ENCODE measurements at regions not wholly inside any gene's neighbourhood (a gene's known extent, or its start where the extent isn't known, plus 50 kb on each side); places are given as distances from the start of the nearest gene placed in this dataset.

DNA sequence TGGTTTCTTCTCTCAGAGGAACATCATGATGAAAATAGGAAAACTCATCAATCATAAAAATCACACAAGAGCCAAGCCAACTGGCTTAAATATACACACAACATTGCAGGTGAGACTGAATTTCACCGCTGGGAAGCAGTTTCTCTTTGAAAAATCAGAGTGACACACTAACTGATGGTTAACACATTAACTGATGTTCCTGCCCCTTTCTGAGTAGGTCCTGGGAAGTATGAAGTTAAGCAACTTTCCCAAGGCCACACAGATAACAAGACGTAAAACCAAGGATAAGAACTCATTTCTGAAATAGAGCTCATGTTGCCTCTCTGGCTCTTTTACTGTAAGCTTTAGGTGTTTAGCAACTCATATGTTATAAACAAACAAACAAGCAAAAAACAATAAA, 813.7 kb upstream of the HS3ST1 start:
- Histone ChIP-seq H3K9me3 (peaks cover 3% of the 10 kb centered on the region), H3K4me3 (no peak overlapping the region), H3K36me3 (no peaks in the 10 kb centered on the region), H3K4me1 (no peaks in the 10 kb centered on the region), H3K27me3 (no peaks in the 10 kb centered on the region), H3K27ac (no peak overlapping the region)
- DNase-seq (ENCODE audit: low spot score in 2 of 2) = no peak
- WGBS = 90% methylated on average over 2 of the region's 2 CpGs
- TF ChIP-seq POLR2A (IDR thresholded peaks at IDR 0.05) = no peak
- TF ChIP-seq, protein P1, sequence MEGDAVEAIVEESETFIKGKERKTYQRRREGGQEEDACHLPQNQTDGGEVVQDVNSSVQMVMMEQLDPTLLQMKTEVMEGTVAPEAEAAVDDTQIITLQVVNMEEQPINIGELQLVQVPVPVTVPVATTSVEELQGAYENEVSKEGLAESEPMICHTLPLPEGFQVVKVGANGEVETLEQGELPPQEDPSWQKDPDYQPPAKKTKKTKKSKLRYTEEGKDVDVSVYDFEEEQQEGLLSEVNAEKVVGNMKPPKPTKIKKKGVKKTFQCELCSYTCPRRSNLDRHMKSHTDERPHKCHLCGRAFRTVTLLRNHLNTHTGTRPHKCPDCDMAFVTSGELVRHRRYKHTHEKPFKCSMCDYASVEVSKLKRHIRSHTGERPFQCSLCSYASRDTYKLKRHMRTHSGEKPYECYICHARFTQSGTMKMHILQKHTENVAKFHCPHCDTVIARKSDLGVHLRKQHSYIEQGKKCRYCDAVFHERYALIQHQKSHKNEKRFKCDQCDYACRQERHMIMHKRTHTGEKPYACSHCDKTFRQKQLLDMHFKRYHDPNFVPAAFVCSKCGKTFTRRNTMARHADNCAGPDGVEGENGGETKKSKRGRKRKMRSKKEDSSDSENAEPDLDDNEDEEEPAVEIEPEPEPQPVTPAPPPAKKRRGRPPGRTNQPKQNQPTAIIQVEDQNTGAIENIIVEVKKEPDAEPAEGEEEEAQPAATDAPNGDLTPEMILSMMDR (IDR thresholded peaks at IDR 0.05) = no peak
- no peak for TF ChIP-seq POLR2AphosphoS5 (IDR thresholded peaks at IDR 0.05)
- TF ChIP-seq EP300 (IDR thresholded peaks at IDR 0.05) = no peak

DNA sequence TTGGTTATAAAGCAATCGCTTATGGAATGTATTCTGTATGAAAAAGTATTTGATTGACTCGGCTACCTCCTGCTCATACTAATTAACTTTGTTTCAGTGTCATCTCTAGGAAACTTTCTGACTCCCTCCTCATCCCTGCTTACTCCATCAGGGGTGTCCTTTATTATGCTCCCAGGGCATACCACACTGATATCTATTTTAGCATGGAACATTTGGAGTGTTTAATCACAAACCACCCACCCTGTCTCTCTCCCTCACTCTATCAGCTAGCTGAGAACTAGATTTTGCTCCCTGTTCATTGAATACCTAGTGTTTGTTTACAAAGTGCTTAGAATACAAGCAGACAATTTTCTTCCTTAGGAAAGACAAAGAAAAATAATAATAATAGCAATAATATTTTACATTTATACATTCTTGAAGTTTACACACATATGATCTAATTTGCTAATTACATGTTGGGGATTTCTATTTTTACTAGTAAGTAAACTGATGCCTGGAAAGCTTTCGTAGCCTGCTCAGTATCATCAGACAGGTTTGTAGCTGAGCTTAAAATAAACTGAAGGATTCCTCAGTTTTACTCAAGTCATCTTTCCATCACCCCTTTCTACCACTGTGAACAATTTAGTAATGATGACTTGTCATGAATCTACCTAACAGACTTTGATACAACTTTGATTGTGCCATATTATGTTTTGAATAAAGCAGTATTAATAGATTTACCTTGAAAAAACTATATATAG, 811.4 kb upstream of the HS3ST1 start:
- WGBS = 42% methylated on average over 3 of the region's 3 CpGs
- no peak overlapping the region for H3K27ac ChIP-seq
- H3K27me3 ChIP-seq = no peaks in the 10 kb centered on the region
- TF ChIP-seq, protein P1 (IDR thresholded peaks at IDR 0.05) = no peak
- TF ChIP-seq POLR2AphosphoS5 (IDR thresholded peaks at IDR 0.05) = no peak
- TF ChIP-seq POLR2A (IDR thresholded peaks at IDR 0.05) = no peak
- no peak for TF ChIP-seq EP300 (IDR thresholded peaks at IDR 0.05)
- H3K4me3 ChIP-seq = no peak overlapping the region
- H3K36me3 ChIP-seq = no peaks in the 10 kb centered on the region
- no peak for DNase-seq (ENCODE audit: low spot score in 2 of 2)
- H3K4me1 ChIP-seq = no peaks in the 10 kb centered on the region
- H3K9me3 ChIP-seq = peaks cover 3% of the 10 kb centered on the region

DNA sequence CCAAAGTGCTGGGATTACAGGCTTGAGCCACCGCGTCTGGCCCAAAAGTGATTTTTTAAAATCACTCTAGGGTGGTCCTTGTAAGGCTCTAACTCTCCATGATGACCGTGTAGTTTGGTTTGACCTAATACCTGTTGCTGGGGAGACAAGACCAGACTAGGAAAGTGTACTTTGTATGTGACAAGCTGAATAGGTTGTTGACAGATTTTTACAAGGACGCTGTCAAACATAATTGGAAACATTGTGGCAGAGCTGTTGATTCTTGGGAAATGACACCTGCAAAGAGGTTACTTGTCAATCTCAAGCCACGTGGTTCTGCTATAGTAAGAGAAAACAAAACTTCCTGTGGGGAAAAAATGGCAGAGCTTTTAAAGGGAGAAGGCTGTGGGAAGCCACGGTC, 802.4 kb upstream of the HS3ST1 start:
- Histone ChIP-seq H3K9me3 (peaks cover 3% of the 10 kb centered on the region), H3K36me3 (no peaks in the 10 kb centered on the region), H3K27me3 (no peaks in the 10 kb centered on the region), H3K4me3 (no peak overlapping the region), H3K4me1 (no peaks in the 10 kb centered on the region), H3K27ac (no peak overlapping the region)
- TF ChIP-seq POLR2A (IDR thresholded peaks at IDR 0.05) = no peak
- TF ChIP-seq EP300 (IDR thresholded peaks at IDR 0.05) = no peak
- TF ChIP-seq, protein P1 (IDR thresholded peaks at IDR 0.05) = no peak
- TF ChIP-seq POLR2AphosphoS5 (IDR thresholded peaks at IDR 0.05) = no peak
- no peak for DNase-seq (ENCODE audit: low spot score in 2 of 2)
- 71% methylated on average over 6 of the region's 6 CpGs for WGBS

DNA sequence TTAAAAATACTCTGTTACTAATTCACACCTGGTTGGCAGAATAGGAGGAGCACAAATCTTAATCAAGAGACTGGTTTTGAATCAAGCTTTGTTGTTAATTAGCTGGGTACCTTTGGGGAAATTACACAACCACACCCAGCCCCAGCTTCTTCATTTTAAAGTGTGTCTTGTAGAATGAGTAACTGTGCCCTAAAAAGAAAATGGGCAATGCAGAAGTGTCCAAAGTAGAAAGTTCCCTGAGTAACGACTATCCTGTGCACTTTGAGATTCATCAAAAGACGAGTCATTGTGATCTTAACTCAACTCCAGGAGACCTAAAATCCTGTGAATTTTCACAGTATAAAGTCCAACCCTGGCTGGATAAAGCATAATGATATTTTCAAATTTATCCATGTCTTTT, 792.3 kb upstream of the HS3ST1 start:
- Histone ChIP-seq H3K4me3 (no peak overlapping the region), H3K36me3 (no peaks in the 10 kb centered on the region), H3K9me3 (no peaks in the 10 kb centered on the region), H3K4me1 (no peaks in the 10 kb centered on the region), H3K27ac (no peak overlapping the region), H3K27me3 (no peaks in the 10 kb centered on the region)
- TF ChIP-seq POLR2A (IDR thresholded peaks at IDR 0.05) (no peak), POLR2AphosphoS5 (IDR thresholded peaks at IDR 0.05) (no peak), EP300 (IDR thresholded peaks at IDR 0.05) (no peak)
- TF ChIP-seq, protein P1 (IDR thresholded peaks at IDR 0.05) = no peak
- no peak for DNase-seq (ENCODE audit: low spot score in 2 of 2)
- WGBS = 70% methylated on average over 2 of the region's 2 CpGs

DNA sequence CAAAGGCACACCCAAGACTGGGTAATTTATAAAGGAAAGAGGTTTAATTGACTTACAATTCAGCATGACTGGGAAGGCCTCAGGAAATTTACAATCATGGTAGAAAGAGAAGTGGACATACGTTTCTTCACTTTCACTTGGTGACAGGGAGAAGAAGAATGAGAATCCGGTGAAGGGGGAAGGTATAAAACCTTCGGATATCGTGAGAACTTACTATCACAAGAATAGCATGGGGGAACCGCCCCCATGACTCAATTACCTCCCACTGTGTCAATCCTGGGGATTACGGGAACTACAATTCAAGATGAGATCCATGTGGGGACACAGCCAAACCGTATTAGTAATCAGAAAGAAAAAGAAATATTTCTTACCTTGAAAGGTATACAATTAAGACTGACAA, 782.9 kb upstream of the HS3ST1 start:
- WGBS = 70% methylated on average over 7 of the region's 7 CpGs
- no peak for DNase-seq (ENCODE audit: low spot score in 2 of 2)
- H3K4me1 ChIP-seq = no peaks in the 10 kb centered on the region
- H3K27me3 ChIP-seq = no peaks in the 10 kb centered on the region
- no peaks in the 10 kb centered on the region for H3K9me3 ChIP-seq
- TF ChIP-seq POLR2AphosphoS5 (IDR thresholded peaks at IDR 0.05) (no peak), POLR2A (IDR thresholded peaks at IDR 0.05) (no peak), EP300 (IDR thresholded peaks at IDR 0.05) (no peak)
- TF ChIP-seq, protein P1 (IDR thresholded peaks at IDR 0.05) = no peak
- no peak overlapping the region for H3K27ac ChIP-seq
- no peaks in the 10 kb centered on the region for H3K36me3 ChIP-seq
- no peak overlapping the region for H3K4me3 ChIP-seq
